ENCODE measurements at regions not wholly inside any gene's neighbourhood (a gene's known extent, or its start where the extent isn't known, plus 50 kb on each side); places are given as distances from the start of the nearest gene placed in this dataset.

GRCh38 chr15:69526081-69527061 lies 73.8 kb downstream of the RPLP1 start:
- TF ChIP-seq EZH2 (IDR thresholded peaks at IDR 0.05; ENCODE audit: borderline replicate concordance, low read length) (no peak), CTCF (IDR thresholded peaks at IDR 0.05; ENCODE audit: low read length) (no peak)
